RWPE1 (cell line): ENCODE measurements at regions not wholly inside any gene's neighbourhood (a gene's known extent, or its start where the extent isn't known, plus 50 kb on each side); places are given as distances from the start of the nearest gene placed in this dataset.
"Not testable (repeated sequence)": the region's sequence is repeated elsewhere in the genome, so short reads cannot be mapped to it uniquely, and the experiment has no call there.

Experiments
- CTCF ChIA-PET: fragments of 350-600 bp; sonication (Branson Sonifier 250); formaldehyde crosslinking; extraction: SDS; loops from one replicate; lab custom pipeline; 2021; lab: Yijun Ruan, JAX
- POLR2A ChIA-PET: fragments of 400-600 bp; formaldehyde crosslinking; extraction: SDS; loops from one replicate; lab custom pipeline; 2020; ENCODE audit warnings: antibody characterized with exemption; ENCODE audit not compliant: low non-redundant PET; lab: Yijun Ruan, JAX
- DNase-seq: peaks from one replicate; pipeline ENCODE4 v3.0.0; 2012; ENCODE audit warnings: low spot score
- H3K27ac ChIP-seq: fragments of 450-650 bp; 2 replicates; pipeline ENCODE4 v1.5.1; 2017
- CTCF ChIP-seq: fragments of 450-650 bp; conservative IDR thresholded peaks from 2 replicates; pipeline ENCODE4 v1.5.1; 2017; ENCODE audit warnings: low read depth, mild to moderate bottlenecking

GRCh38 chr5:106796081-106796480 lies 874.7 kb downstream of the EFNA5 start:
- TF ChIP-seq CTCF = no peak
- H3K27ac ChIP-seq = no peak overlapping the region
- no peak for DNase-seq
- ChIA-PET CTCF (no interaction called here), POLR2A (no interaction called here)

GRCh38 chr5:106784846-106785245 lies 885.9 kb downstream of the EFNA5 start:
- no peak overlapping the region for H3K27ac ChIP-seq
- no peak for TF ChIP-seq CTCF
- ChIA-PET POLR2A (no interaction called here), CTCF (no interaction called here)
- no peak for DNase-seq

- POLR2A ChIA-PET = no interaction called here
- no peak overlapping the region for H3K27ac ChIP-seq
- CTCF ChIA-PET = no interaction called here
- no peak for TF ChIP-seq CTCF
- DNase-seq = no peak
Measured at GRCh38 chr5:106780355-106780754, 890.4 kb downstream of the EFNA5 start.

GRCh38 chr5:106776515-106776914 lies 894.2 kb downstream of the EFNA5 start:
- DNase-seq, H3K27ac ChIP-seq, CTCF ChIA-PET, POLR2A ChIA-PET: not testable (repeated sequence)

- no peak overlapping the region for H3K27ac ChIP-seq
- no peak for TF ChIP-seq CTCF
- ChIA-PET CTCF (no interaction called here), POLR2A (no interaction called here)
- no peak for DNase-seq
Measured at GRCh38 chr5:106768392-106768791, 902.3 kb downstream of the EFNA5 start.

- no peak for DNase-seq
- ChIA-PET CTCF (interaction anchor here (0.6 kb wide), 1 partner anchor 51 kb away, joined by 8 read pairs; no protein-coding TSS in a partner anchor), POLR2A (no interaction called here)
- TF ChIP-seq CTCF = no peak
- H3K27ac ChIP-seq = no peak overlapping the region
Measured at GRCh38 chr5:106766916-106767315, 903.8 kb downstream of the EFNA5 start.

- POLR2A ChIA-PET = no interaction called here
- no peak for DNase-seq
- TF ChIP-seq CTCF = no peak
- no peak overlapping the region for H3K27ac ChIP-seq
- CTCF ChIA-PET = interaction anchor here (0.8 kb wide), 1 partner anchor 171 kb away, joined by 6 read pairs; no protein-coding TSS in a partner anchor
Measured at GRCh38 chr5:106759581-106759980, 911.2 kb downstream of the EFNA5 start.
